Keratinocyte (primary cell): ENCODE measurements at regions not wholly inside any gene's neighbourhood (a gene's known extent, or its start where the extent isn't known, plus 50 kb on each side); places are given as distances from the start of the nearest gene placed in this dataset.
A peak's percentile ranks its signal among the peaks of the same experiment; 100 is the strongest.

ENCODE experiments used
- DNase-seq: peaks from one replicate; pipeline ENCODE4 v3.0.0-alpha.2; 2011; ENCODE audit warnings: low read depth, missing footprints, low spot score
- FAIRE-seq: peaks from 2 replicates; lab custom pipeline; 2011; peaks lifted over from hg19 to GRCh38; lab: Jason Lieb, UNC
- H2AFZ ChIP-seq: 2 replicates; pipeline ENCODE4 v1.6.0; 2012; ENCODE audit warnings: low read length, control low read depth, inconsistent platforms; ENCODE audit not compliant: control insufficient read depth
- H3K27ac ChIP-seq: 2 replicates; pipeline ENCODE4 v1.5.1; 2011; ENCODE audit warnings: low read length; ENCODE audit not compliant: control insufficient read depth, insufficient read depth
- H3K27me3 ChIP-seq: 3 replicates; pipeline ENCODE4 v1.6.0; 2011; ENCODE audit warnings: low read length; ENCODE audit not compliant: control insufficient read depth, insufficient read depth; ENCODE audit errors: extremely low read depth
- H3K36me3 ChIP-seq, 2 experiments: 2 replicates in 1 of 2; 3 replicates in 1 of 2; pipeline ENCODE4 v1.5.1; 2011; ENCODE audit warnings: low read length in 2 of 2, mild to moderate bottlenecking in 1 of 2; ENCODE audit not compliant: control insufficient read depth in 2 of 2, insufficient read depth in 2 of 2; ENCODE audit errors: extremely low read depth in 1 of 2
- H3K4me1 ChIP-seq: 3 replicates; pipeline ENCODE4 v1.5.1; 2011; ENCODE audit warnings: low read length; ENCODE audit not compliant: control insufficient read depth, insufficient read depth; ENCODE audit errors: extremely low read depth
- H3K4me2 ChIP-seq: 3 replicates; pipeline ENCODE4 v1.6.0; 2011; ENCODE audit warnings: low read depth, low read length; ENCODE audit not compliant: control insufficient read depth, insufficient read depth; ENCODE audit errors: extremely low read depth
- H3K4me3 ChIP-seq, 3 experiments: fragments of 200-600 bp in 1 of 3; sonication (generic) in 1 of 3; 2 replicates in 2 of 3; 3 replicates in 1 of 3; pipeline ENCODE4 v1.5.1; 2011 to 2016; ENCODE audit warnings: low read length in 3 of 3, mild to moderate bottlenecking in 3 of 3, control low read depth in 2 of 3, inconsistent platforms in 1 of 3, low read depth in 1 of 3, mixed read lengths in 1 of 3, mixed run types in 1 of 3, moderate library complexity in 1 of 3; ENCODE audit not compliant: control insufficient read depth in 2 of 3, insufficient read depth in 2 of 3; ENCODE audit errors: extremely low read depth in 1 of 3
- H3K79me2 ChIP-seq: 2 replicates; pipeline ENCODE4 v1.6.0; 2012; ENCODE audit warnings: low read length; ENCODE audit not compliant: control insufficient read depth, insufficient read depth
- H3K9ac ChIP-seq: 3 replicates; pipeline ENCODE4 v1.6.0; 2011; ENCODE audit warnings: low read length; ENCODE audit not compliant: control insufficient read depth, insufficient read depth; ENCODE audit errors: extremely low read depth
- H3K9me1 ChIP-seq: 3 replicates; pipeline ENCODE4 v1.6.0; 2011; ENCODE audit warnings: low read length; ENCODE audit not compliant: control insufficient read depth, insufficient read depth; ENCODE audit errors: extremely low read depth
- H3K9me3 ChIP-seq: 2 replicates; pipeline ENCODE4 v1.5.1; 2012; ENCODE audit warnings: low read depth, low read length; ENCODE audit not compliant: control insufficient read depth
- H4K20me1 ChIP-seq: 3 replicates; pipeline ENCODE4 v1.6.0; 2011; ENCODE audit warnings: low read length; ENCODE audit not compliant: control insufficient read depth, insufficient read depth; ENCODE audit errors: extremely low read depth
- EZH2 ChIP-seq: IDR thresholded peaks from one replicate; pipeline ENCODE4 v1.6.1; 2012; ENCODE audit warnings: inconsistent platforms, mild to moderate bottlenecking, low read length, moderate library complexity
- dilution Hi-C: fragments of 300-500 bp; cut with MboI; formaldehyde crosslinking; loops from one replicate; pipeline ENCODE4 v1.7.0; 2020; ENCODE audit warnings: low sequenced_read_pairs; ENCODE audit not compliant: extremely low pct_ligation_motif_present
- TF ChIP-seq, protein P1 (sequence below), 3 experiments: IDR thresholded peaks in 1 of 3; conservative IDR thresholded peaks in 1 of 3; optimal IDR thresholded peaks in 1 of 3; 2 replicates in 2 of 3; 3 replicates in 1 of 3; pipeline versions ENCODE3 to v1.5.1; 2011; ENCODE audit warnings: low read length in 3 of 3, mild to moderate bottlenecking in 3 of 3, moderate library complexity in 2 of 3, control low read depth in 1 of 3, inconsistent platforms in 1 of 3; ENCODE audit not compliant: insufficient read depth in 2 of 3; ENCODE audit errors: extremely low read depth in 1 of 3

- no peaks in the 10 kb centered on the region for H4K20me1 ChIP-seq
- dilution Hi-C loops: no loop called here
- no peaks in the 10 kb centered on the region for H3K27me3 ChIP-seq
- H3K9me1 ChIP-seq: no peaks in the 10 kb centered on the region
- no peak overlapping the region for H3K4me3 ChIP-seq
- H3K79me2 ChIP-seq: no peaks in the 10 kb centered on the region
- H3K36me3 ChIP-seq: no peaks in the 10 kb centered on the region
- no peaks in the 10 kb centered on the region for H3K4me1 ChIP-seq
- peaks cover 5% of the 10 kb centered on the region for H3K9me3 ChIP-seq
- H3K9ac ChIP-seq: no peak overlapping the region
- no peak overlapping the region for H2AFZ ChIP-seq
- no peak overlapping the region for H3K4me2 ChIP-seq
- no peak for DNase-seq
- TF ChIP-seq EZH2: no peak
- TF ChIP-seq, protein P1, sequence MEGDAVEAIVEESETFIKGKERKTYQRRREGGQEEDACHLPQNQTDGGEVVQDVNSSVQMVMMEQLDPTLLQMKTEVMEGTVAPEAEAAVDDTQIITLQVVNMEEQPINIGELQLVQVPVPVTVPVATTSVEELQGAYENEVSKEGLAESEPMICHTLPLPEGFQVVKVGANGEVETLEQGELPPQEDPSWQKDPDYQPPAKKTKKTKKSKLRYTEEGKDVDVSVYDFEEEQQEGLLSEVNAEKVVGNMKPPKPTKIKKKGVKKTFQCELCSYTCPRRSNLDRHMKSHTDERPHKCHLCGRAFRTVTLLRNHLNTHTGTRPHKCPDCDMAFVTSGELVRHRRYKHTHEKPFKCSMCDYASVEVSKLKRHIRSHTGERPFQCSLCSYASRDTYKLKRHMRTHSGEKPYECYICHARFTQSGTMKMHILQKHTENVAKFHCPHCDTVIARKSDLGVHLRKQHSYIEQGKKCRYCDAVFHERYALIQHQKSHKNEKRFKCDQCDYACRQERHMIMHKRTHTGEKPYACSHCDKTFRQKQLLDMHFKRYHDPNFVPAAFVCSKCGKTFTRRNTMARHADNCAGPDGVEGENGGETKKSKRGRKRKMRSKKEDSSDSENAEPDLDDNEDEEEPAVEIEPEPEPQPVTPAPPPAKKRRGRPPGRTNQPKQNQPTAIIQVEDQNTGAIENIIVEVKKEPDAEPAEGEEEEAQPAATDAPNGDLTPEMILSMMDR (optimal IDR thresholded peaks at IDR 0.05 in 1 of 3, IDR thresholded peaks at IDR 0.05 in 1 of 3, conservative IDR thresholded peaks at IDR 0.05 in 1 of 3; ENCODE audit: extremely low read depth in 1 of 3, insufficient read depth in 2 of 3, low read length in 3 of 3): peak in 2 of 3 experiments; percentile 27 to 40
- no peak for FAIRE-seq
- no peak overlapping the region for H3K27ac ChIP-seq
Observed at GRCh38 chr12:126784328-126784921, 1482.5 kb upstream of the TMEM132C start.

- DNase-seq (no peak), FAIRE-seq (no peak)
- dilution Hi-C loops: no loop called here
- no peaks in the 10 kb centered on the region for H3K4me1 ChIP-seq
- H3K9me3 ChIP-seq: peaks cover 5% of the 10 kb centered on the region
- H3K27ac ChIP-seq: no peak overlapping the region
- H3K9ac ChIP-seq: no peak overlapping the region
- no peak overlapping the region for H3K4me2 ChIP-seq
- H3K27me3 ChIP-seq: no peaks in the 10 kb centered on the region
- TF ChIP-seq, protein P1 (optimal IDR thresholded peaks at IDR 0.05 in 1 of 3, IDR thresholded peaks at IDR 0.05 in 1 of 3, conservative IDR thresholded peaks at IDR 0.05 in 1 of 3; ENCODE audit: extremely low read depth in 1 of 3, insufficient read depth in 2 of 3, low read length in 3 of 3): no peak
- no peak for TF ChIP-seq EZH2
- H4K20me1 ChIP-seq: no peaks in the 10 kb centered on the region
- H3K9me1 ChIP-seq: no peaks in the 10 kb centered on the region
- no peaks in the 10 kb centered on the region for H3K79me2 ChIP-seq
- H3K4me3 ChIP-seq: no peak overlapping the region
- no peak overlapping the region for H2AFZ ChIP-seq
- H3K36me3 ChIP-seq: no peaks in the 10 kb centered on the region
Observed at GRCh38 chr12:126789963-126790362, 1477.0 kb upstream of the TMEM132C start.
